GM21423 (cell line): ENCODE measurements at regions not wholly inside any gene's neighbourhood (a gene's known extent, or its start where the extent isn't known, plus 50 kb on each side); places are given as distances from the start of the nearest gene placed in this dataset.

Source experiments
- ATAC-seq: cut with Tn5 transposase; IDR thresholded peaks from one replicate; pipeline ENCODE4 v1.9.1; 2021; ENCODE audit warnings: mild to moderate bottlenecking, moderate library complexity; ENCODE audit not compliant: unreplicated experiment

DNA sequence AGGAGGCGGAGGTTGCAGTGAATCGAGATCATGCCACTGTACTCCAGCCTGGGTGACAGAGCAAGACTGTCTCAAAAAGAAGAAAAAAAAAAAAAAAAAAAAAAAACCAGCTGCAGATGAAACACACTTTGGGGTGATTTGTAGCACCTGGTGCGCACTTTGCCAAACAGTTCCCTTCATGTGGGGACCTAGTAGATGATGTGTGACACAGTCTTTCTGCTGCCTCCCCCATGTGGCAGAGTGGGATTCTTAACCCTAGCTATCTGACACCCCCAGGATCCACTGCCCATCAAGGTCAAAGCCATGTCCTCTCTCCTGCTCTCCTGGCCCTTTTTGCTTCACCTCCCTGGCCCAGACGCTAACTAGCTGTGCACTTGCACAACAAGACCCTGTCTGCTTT lies 52.1 kb upstream of the PDZD8 start:
- ATAC-seq = no peak

DNA sequence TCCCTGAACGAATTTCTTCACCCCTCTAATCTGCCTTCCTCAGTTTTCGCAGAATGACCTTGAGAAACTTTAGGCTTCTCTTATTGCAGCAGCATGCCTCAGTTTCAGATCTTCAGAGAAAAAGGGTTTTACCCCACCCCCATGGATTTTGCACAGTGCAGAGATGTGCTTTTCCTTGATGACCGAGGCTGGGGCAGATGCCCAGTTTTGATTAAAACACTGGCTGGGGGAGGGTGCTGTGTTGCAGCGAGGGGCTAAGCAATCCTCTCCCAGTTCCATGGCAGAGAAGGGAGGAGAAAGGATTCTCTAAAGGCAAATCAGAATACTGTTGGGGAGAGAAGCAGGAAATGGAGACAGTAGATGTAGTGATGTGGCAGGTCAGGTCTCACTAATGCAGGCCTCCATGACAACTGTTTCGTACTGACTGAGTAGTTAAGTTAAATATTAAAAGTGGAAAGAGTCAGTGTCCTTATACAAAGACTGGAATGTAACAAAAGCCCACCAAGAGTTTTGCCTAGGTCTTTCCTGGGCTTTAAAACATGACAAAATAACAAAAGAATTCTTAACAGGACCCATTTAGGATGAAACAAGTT lies 50.8 kb upstream of the PDZD8 start:
- peak; percentile 78 for ATAC-seq

DNA sequence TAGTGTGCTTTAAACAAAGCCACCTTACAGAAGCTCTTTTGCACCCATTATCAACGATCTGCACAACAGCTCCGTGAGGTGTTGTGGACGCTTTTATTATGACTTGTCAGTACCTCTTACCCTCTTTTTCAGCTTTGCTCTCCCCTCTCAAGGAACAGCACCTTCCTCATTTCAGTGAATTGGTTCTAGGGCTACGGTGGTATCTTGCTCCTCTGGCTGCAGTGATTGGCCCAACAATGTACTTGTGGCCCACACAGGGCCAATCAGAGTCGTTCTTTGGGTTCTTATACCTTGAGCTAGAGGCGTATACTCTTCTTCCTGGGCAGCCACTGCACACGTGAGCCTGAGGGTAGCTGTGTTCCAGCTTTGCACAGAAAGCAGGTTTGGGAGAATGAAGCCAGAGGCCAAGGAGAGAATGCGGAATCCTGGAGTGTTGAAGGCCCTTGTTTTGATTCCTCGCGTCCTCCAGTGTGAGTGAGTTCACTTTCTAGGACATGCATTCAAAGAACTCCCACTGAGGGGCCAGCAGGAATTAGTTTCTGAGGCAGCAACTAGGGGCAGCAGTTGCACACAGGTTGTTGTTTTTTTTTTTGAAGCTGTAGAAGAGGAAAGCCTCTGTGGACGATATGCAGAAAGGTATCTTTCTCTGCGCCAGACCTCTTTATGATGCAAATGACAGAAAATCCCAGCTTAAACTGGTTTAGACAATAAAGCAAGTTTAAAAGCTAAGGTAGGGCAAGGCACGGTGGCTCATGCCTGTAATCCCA lies 49.8 kb upstream of the PDZD8 start:
- ATAC-seq = no peak
